HG03196 (cell line): ENCODE measurements at regions not wholly inside any gene's neighbourhood (a gene's known extent, or its start where the extent isn't known, plus 50 kb on each side); places are given as distances from the start of the nearest gene placed in this dataset.

Source experiments
- ATAC-seq: cut with Tn5 transposase; IDR thresholded peaks from one replicate; pipeline ENCODE4 v1.9.1; 2021; ENCODE audit not compliant: unreplicated experiment

GRCh38 chr3:8239718-8240695 lies 261.6 kb upstream of the LMCD1 start:
- ATAC-seq: peak; percentile 89

- no peak for ATAC-seq
These were observed 255.6 kb upstream of the LMCD1 start for GRCh38 chr3:8246070-8246469.

- ATAC-seq: no peak
These were observed 248.4 kb upstream of the LMCD1 start for GRCh38 chr3:8253201-8253600.

GRCh38 chr3:8254489-8254888 lies 247.1 kb upstream of the LMCD1 start:
- ATAC-seq: no peak

GRCh38 chr3:8255725-8256124 lies 245.9 kb upstream of the LMCD1 start:
- no peak for ATAC-seq

- ATAC-seq: no peak
These were observed 245.1 kb upstream of the LMCD1 start for GRCh38 chr3:8256441-8257071.

- no peak for ATAC-seq
These were observed 240.6 kb upstream of the LMCD1 start for GRCh38 chr3:8261018-8261417.

GRCh38 chr3:8266730-8267131 lies 234.9 kb upstream of the LMCD1 start:
- ATAC-seq: no peak

- no peak for ATAC-seq
These were observed 228.1 kb upstream of the LMCD1 start for GRCh38 chr3:8273479-8273878.

- ATAC-seq: no peak
These were observed 225.6 kb upstream of the LMCD1 start for GRCh38 chr3:8276056-8276455.

- ATAC-seq: no peak
These were observed 225.1 kb upstream of the LMCD1 start for GRCh38 chr3:8276506-8276905.

GRCh38 chr3:8278448-8278847 lies 223.2 kb upstream of the LMCD1 start:
- no peak for ATAC-seq

GRCh38 chr3:8279476-8279875 lies 222.1 kb upstream of the LMCD1 start:
- ATAC-seq: no peak

GRCh38 chr3:8279886-8280550 lies 221.6 kb upstream of the LMCD1 start:
- no peak for ATAC-seq

GRCh38 chr3:8282541-8283165 lies 219.0 kb upstream of the LMCD1 start:
- ATAC-seq: no peak

GRCh38 chr3:8283193-8283592 lies 218.4 kb upstream of the LMCD1 start:
- no peak for ATAC-seq

GRCh38 chr3:8286086-8286485 lies 215.5 kb upstream of the LMCD1 start:
- ATAC-seq: no peak

GRCh38 chr3:8286749-8287148 lies 214.9 kb upstream of the LMCD1 start:
- no peak for ATAC-seq

GRCh38 chr3:8290611-8291010 lies 211.0 kb upstream of the LMCD1 start:
- ATAC-seq: no peak

GRCh38 chr3:8296461-8296860 lies 205.2 kb upstream of the LMCD1 start:
- no peak for ATAC-seq
